ENCODE measurements at regions not wholly inside any gene's neighbourhood (a gene's known extent, or its start where the extent isn't known, plus 50 kb on each side); places are given as distances from the start of the nearest gene placed in this dataset.

GRCh38 chr15:88365124-88365523 is 102.1 kb downstream of the MRPL46 start:
- TF ChIP-seq CTCF (IDR thresholded peaks at IDR 0.05; ENCODE audit: insufficient read depth, low read depth, low read length, missing control alignments) = no peak
- no peak overlapping the region for H3K4me3 ChIP-seq (ENCODE audit: low read depth, low read length)
- DNase-seq (ENCODE audit: low read depth) = no peak

- DNase-seq (ENCODE audit: low read depth) = no peak
- H3K4me3 ChIP-seq (ENCODE audit: low read depth, low read length) = no peak overlapping the region
- TF ChIP-seq CTCF (IDR thresholded peaks at IDR 0.05; ENCODE audit: insufficient read depth, low read depth, low read length, missing control alignments) = no peak
These were observed 92.2 kb upstream of the NTRK3 start for GRCh38 chr15:88348579-88349230.

GRCh38 chr15:88345962-88346361 is 89.4 kb upstream of the NTRK3 start:
- no peak for DNase-seq (ENCODE audit: low read depth)
- H3K4me3 ChIP-seq (ENCODE audit: low read depth, low read length) = no peak overlapping the region
- TF ChIP-seq CTCF (IDR thresholded peaks at IDR 0.05; ENCODE audit: insufficient read depth, low read depth, low read length, missing control alignments) = no peak

- no peak for TF ChIP-seq CTCF (IDR thresholded peaks at IDR 0.05; ENCODE audit: insufficient read depth, low read depth, low read length, missing control alignments)
- DNase-seq (ENCODE audit: low read depth) = no peak
- no peak overlapping the region for H3K4me3 ChIP-seq (ENCODE audit: low read depth, low read length)
These were observed 88.2 kb upstream of the NTRK3 start for GRCh38 chr15:88344786-88345185.

- no peak for TF ChIP-seq CTCF (IDR thresholded peaks at IDR 0.05; ENCODE audit: insufficient read depth, low read depth, low read length, missing control alignments)
- no peak overlapping the region for H3K4me3 ChIP-seq (ENCODE audit: low read depth, low read length)
- no peak for DNase-seq (ENCODE audit: low read depth)
These were observed 86.1 kb upstream of the NTRK3 start for GRCh38 chr15:88342666-88343065.

GRCh38 chr15:88341653-88342052 is 85.1 kb upstream of the NTRK3 start:
- H3K4me3 ChIP-seq (ENCODE audit: low read depth, low read length) = no peak overlapping the region
- no peak for TF ChIP-seq CTCF (IDR thresholded peaks at IDR 0.05; ENCODE audit: insufficient read depth, low read depth, low read length, missing control alignments)
- DNase-seq (ENCODE audit: low read depth) = no peak

- TF ChIP-seq CTCF (IDR thresholded peaks at IDR 0.05; ENCODE audit: insufficient read depth, low read depth, low read length, missing control alignments) = no peak
- no peak for DNase-seq (ENCODE audit: low read depth)
These were observed 84.5 kb upstream of the NTRK3 start for GRCh38 chr15:88341006-88341405.

More at GRCh38 chr15:88341006-88341405, 84.5 kb upstream of the NTRK3 start:
- no peak overlapping the region for H3K4me3 ChIP-seq (ENCODE audit: low read depth, low read length)

Data from GM12865 (cell line).